ENCODE measurements at regions not wholly inside any gene's neighbourhood (a gene's known extent, or its start where the extent isn't known, plus 50 kb on each side); places are given as distances from the start of the nearest gene placed in this dataset.

- TF ChIP-seq EZH2 (IDR thresholded peaks at IDR 0.05; ENCODE audit: insufficient read depth, poor library complexity, severe bottlenecking) (no peak), EZH2phosphoT487 (IDR thresholded peaks at IDR 0.05; ENCODE audit: insufficient read depth, low read depth) (no peak)
Measured at GRCh38 chr4:28385801-28386200, 1525.2 kb downstream of the STIM2 start.
